ENCODE measurements at regions not wholly inside any gene's neighbourhood (a gene's known extent, or its start where the extent isn't known, plus 50 kb on each side); places are given as distances from the start of the nearest gene placed in this dataset.

DNA sequence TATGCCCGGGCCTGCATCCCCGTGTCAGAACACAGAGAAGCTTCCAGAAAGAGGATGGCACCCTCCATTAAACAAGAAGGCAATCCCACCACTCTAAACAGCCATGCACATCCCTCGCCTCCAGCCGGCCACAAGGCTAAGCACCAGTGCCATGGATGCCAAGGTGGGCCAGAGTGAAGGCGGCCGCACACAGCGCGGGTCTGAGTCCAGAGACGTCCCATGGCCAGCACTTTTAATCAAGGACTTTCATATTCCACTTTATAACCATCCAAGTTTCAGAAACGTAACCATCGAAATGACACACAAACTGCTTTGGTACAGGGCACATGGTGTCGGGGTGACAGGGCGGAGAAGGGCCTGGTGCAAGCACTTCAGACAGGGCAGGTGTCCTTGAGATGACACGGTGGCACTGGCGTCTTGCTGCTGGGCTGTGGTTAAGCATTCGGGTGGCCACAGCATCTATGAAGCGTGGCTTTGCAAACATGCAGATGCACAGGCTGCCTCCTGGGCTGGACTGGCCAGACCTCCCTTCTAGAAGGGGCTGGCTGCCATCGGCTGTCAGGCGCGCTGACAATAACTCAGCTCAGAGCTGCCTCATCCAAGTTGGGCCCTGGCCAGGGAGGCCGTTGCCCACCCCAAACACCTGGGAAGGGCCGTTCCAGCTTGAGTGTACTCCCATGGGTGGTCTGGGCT lies 117.2 kb downstream of the RFLNA start:
- no peak for DNase-seq (ENCODE audit: low read depth)

DNA sequence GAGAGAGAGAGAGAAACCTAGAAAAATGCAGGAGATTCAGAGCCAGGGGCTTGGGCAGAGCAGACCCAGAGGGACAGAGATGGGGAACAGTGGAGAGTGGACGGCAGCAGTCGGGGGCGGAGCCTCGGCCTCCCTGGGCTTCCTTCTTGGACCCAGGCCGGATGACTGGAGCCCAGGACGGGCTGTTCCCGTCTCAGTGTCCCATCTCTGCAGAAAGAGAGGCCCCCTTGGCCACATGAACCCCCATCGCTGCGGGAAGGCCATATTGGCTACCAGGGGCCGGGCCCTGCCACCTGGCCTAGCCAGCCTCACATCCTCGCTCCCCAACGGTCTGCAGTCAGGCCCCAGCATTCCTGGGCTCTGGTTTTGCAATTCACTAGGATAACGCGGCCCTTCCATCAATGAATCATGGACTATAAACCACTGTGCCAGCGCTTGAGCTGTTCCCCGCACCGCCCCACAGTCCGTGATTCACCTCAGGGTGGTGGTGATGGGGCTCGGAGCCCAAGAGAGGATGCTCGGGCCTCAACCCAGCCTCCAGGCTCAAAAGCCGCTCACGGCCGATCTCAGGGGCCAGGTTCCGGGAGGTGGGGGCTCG lies 116.5 kb downstream of the RFLNA start:
- peak; percentile 92 for DNase-seq (ENCODE audit: low read depth)

DNA sequence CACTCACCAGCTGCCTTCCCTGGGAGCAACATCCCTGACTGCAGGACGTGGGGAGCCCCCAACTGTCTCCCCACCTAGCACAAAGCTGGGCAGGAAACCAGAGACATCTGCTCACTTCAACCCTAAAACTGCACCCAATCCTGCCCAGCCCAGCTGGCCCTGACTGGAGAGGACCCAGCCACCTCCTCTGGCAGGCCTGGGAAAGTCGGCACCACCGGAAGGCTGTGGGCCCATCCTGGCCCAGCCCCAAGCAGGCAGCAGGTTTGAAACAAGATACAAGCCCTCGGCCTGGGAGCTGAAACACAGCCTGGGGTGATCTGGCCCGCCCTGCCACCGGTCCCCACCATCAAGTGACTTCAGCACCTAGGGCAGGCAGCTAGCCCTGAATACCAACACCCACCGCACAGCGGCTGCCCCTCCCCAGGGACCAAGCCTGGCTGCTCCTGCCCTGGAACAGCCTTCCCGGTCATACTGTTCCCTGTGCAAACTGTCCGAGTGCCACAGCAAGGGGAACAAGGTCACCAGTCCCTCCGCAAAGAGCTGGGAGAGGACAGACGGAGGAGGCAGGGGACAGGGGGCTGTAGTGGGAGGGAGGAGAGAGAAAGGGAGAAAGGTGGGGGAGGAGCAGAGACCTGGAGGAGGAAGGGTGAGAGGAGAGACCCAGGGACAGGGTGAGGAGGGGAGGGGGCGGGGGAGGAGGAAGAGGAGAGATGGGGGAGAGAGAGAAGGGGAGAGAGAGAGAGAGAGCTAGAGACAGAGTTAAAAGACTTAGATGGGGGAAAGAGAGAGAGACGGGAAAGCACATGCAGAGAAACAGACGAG lies 115.7 kb downstream of the RFLNA start:
- no peak for DNase-seq (ENCODE audit: low read depth)

DNA sequence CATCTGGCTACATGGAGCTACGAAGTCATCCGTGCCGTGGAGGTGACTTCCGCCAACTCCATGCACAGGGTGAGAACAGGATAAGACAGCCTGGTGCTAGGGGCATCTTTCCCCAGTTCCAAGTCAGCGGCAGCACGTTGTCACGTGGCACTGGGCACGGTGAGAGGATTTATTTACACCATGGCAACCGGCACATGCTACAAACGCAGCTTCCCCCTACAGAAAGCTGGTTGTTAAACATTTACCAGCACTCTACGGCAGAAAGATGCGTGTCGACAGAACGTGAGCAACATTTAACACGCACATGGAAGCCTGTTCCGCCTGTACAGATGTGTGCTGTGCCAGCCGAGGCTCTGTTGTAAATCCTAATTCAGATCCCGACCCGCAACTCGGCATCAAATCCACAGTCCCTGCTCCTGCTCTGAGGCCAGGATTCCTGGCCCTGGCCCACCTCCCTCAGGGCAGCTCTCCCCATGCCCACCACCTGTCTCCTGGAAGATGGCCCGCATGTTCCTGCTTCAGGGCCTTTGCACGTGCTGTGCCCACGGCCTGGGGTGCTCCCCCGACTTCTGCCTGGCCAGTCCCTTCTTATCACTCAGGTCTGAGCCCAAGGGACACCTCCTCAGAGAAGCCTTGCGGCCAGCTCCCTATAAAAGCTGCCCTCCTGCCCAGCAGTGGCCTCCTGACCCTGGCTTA lies 114.1 kb downstream of the RFLNA start:
- no peak for DNase-seq (ENCODE audit: low read depth)

DNA sequence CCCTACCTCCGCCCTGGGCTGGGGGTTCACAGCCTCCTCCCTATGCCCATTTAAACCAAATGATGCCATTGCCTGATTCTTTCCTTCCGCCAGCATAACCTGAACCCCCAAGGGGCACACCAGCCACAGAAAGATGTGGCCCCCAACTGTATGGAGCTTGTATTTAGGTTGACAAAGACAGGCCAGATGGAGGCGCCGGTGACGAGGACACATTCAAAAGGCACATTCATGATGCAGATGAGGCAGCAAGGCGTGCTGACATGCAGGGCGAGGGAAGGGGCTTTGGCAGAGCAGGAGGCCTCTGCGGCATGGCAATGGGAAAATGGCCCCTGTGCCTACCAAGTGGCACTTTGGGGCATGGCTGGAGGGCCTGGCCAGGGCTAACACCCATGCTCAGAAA lies 112.2 kb downstream of the RFLNA start:
- DNase-seq (ENCODE audit: low read depth) = no peak

DNA sequence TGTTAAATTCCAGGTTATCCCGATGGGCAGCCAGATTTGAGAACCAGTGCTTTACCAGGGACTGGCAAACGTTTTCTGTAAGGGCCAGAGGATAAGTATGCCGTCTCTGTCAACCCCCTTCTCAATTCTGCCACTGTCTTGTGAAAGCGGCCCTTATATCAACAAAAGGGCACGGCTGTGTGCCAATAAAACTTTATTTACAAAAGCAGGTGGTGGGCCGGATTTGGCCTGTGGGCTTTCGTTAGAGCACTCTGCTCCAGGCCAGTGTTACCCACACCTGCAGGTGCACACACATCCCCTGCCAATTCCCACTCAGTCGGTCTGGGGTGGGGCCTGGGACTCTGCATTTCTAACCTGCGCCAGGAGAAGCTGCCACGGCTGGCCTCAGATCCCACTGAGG lies 111.2 kb downstream of the RFLNA start:
- DNase-seq (ENCODE audit: low read depth) = no peak

DNA sequence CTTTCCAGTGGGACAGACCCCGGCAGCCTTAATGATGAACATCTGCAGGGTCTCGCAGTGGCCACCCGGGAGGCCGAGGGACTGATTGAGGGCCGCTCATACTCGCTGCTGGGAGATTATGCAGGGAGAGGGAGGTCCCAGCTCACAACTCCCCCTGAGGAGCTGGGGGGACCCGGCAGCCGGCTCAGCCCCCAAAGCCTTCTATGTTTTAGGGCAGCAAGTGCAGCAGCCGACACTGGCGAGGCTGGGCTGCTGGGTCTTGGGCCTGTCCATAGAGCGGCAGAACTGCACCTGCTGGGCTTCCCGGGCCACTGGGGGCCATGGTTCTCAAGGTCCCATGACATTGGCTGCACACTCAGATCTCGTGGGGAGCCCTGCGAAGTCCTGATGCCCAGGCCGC lies 110.7 kb downstream of the RFLNA start:
- DNase-seq (ENCODE audit: low read depth) = no peak

DNA sequence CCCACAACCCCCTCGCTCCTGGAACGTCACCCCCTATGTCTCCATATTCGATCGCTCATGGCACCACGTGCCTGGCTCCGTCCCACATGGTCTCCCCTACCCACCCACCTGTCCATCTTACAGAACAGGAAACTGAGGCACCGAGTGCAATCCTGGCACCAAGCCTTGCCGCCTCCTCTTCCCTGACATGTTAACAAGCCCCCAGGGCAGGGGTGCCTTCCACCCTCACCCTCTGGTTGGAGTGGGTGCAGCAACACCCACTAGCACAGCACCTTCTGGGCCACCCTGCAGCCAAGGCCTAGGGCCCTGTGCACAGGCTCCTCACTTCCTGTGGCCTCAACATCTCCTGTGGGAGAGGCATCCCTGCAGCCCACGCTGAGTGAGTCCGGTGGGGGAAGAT lies 110.3 kb downstream of the RFLNA start:
- no peak for DNase-seq (ENCODE audit: low read depth)

DNA sequence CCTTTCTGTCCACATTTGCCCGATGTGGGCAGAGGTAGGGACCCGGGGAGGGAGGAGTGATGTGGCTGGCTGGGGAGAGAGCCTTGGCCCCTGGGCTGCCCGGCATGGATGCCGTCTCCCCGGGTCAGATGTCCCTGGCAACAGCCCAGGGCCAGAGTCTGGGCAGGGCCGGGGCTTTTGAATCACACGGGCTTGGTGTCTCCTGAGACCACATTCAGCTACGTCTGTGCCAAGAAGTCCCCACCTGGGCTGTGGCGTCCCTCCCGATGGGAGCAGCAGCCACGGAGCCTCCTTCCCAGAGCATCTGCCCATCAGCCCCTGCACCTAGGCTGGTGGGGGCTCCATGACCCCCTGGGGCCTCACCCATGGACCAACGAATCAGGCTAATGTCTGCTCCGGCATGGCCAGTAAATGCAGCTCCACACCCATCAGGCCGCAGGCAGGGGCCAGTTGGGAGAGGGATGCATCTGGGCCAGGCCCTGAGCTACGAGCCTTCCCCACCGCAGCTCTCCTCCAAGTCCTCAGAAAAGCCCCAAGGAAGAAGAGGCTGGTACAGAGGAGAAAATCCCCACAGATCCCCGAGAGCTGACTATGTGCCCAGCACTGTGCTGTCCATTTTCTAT lies 109.4 kb downstream of the RFLNA start:
- no peak for DNase-seq (ENCODE audit: low read depth)

DNA sequence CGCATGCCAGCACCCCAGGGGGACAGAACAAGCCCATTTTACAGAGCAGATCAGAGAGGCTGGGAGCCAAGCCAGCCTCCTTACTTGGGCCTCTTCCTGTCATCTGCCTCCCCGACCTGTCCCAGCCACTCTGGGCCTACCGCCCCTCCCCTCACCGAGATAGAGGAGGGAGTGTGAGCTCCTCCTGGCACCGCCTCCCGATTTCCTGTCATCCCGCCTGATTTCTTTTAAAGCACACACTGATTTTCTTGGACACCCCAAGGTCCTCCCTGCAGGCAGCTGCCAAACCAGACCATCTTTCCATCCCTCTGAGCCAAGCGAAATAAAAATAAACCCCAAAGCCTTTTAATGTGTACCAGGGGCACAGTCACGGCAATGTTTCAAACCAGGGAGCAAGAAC lies 108.4 kb downstream of the RFLNA start:
- DNase-seq (ENCODE audit: low read depth) = no peak

DNA sequence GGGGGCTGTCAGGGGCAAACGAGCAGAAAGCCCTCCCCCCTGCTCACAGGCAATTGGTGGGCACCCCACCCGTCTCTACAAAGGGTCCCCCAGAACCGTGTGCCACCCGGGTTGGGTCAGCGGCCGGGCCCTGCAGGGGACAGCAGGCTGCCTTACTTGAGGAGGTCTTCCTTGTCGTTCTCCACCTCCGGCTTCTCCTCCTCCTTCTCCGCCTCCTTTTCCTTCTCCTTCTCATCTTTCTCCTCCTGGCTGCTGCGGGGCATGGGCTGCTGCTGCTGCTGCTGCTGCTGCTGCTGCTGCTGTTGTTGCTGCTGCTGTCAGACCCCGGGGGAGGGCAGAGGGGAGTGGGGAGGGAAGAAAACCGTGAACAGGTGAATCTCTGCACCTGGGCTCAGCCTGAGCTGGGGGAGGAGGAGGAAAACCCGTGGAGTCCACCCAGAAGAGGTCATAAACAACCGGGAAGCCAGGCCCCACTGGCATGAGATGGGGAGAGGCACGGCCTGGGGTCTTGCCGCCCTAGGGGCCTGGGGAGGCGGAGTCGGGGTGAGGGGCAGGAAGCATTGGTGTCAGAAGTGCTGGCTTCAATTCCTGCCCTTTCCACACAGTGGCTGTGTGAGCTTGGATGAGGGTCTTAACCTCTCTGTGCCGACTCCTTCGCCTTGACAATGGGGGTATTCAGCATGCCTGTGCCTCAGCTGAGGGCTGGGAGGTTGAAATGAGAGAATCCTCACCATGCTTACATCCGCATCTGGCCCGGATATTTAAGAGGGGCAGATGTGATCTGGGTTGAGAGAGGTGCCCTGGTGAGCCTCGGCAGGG lies 107.6 kb downstream of the RFLNA start:
- no peak for DNase-seq (ENCODE audit: low read depth)

DNA sequence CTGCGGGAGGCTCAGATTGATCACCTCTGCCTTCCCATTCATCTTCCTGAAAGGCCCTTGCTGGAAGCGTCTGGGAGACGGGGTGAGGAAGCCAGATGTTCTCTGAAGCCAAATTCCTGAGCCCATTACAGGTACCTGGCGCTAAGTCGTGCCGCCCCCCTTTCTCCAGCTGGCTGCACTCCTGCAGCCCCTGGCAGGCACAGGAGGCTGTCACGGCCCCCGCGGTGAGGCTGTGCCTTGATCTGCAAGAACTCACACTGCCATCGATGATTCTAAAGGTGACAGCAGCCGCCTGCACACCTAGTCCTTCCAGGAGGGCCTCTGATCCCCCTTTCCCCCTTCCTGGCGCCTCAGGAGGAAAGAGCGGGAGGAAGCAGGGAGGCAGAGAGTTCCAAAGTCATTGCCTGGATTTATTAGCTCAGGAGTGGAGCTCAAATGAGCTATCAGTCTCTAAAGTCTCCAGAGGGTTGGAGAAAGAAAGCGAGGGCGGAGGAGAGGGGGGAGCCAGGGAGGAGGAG lies 106.9 kb downstream of the RFLNA start:
- DNase-seq (ENCODE audit: low read depth) = no peak

DNA sequence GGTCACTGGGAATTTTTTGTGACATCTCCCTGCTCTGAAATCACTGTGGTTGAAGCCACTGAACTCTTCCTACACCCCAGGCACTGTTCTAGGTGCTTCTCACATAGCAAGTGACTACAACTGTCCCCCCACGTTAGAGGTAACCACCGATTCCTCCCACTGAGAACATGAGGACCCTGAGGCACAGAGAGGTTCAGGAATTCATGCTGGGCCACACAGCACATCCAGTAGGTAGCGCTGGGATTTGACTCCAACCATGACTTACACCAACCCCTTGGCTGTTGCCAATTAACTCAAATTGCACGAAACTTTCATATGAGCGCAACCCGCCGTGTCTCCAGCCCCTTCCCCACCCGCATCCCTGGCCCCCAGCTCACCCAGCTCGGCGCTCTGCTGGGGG lies 105.2 kb downstream of the RFLNA start:
- DNase-seq (ENCODE audit: low read depth) = no peak

DNA sequence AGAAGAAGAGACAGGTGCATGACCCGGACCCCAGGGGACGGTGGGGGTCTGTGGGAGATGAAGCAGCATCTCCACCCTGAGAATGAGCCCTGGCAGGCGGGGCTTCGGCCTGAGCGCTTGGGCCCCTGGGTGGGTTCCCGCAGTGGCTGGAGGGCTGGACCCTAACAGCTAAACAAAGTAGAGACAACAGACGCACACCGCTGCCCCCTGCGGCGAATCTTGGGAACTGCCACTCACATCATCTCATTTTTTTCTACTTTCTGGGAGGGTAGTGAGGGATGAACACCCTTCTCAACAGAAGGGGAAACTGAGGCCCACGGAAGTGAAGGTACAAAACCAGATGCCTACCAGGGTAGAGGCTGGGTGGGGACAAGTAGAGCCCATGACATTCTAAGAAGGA lies 104.7 kb downstream of the RFLNA start:
- DNase-seq (ENCODE audit: low read depth) = no peak

DNA sequence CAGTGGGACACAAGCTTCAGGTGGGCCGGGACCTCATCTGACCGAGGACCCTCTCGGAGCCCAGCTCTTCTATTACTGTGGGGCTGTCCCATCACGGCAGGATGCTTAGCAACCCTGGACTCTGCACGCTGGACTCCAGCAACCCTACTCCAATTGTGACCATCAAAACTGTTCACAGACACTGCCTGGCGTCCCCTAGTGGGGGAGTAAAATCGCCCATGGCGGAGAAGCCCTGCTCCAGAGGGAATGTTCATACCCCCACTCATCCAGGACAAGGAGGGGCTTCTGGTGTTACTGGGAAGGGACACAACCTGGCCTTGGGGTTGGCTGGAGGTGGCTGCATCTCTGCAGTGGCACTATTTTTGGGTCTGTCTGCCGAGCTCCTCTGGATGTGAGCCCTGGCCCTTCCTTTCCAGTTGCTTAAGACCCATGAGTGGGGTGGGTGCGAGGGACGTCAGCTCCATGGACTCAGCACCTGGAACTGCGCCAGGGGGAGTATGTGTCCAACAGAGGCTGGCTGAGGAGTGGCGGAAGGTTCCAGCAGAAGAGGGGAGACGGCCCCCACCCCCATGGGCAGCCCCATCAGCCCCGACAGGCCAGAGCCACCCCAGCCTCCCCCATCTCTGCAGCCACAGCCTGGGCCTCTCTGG lies 103.8 kb downstream of the RFLNA start:
- DNase-seq (ENCODE audit: low read depth) = no peak

DNA sequence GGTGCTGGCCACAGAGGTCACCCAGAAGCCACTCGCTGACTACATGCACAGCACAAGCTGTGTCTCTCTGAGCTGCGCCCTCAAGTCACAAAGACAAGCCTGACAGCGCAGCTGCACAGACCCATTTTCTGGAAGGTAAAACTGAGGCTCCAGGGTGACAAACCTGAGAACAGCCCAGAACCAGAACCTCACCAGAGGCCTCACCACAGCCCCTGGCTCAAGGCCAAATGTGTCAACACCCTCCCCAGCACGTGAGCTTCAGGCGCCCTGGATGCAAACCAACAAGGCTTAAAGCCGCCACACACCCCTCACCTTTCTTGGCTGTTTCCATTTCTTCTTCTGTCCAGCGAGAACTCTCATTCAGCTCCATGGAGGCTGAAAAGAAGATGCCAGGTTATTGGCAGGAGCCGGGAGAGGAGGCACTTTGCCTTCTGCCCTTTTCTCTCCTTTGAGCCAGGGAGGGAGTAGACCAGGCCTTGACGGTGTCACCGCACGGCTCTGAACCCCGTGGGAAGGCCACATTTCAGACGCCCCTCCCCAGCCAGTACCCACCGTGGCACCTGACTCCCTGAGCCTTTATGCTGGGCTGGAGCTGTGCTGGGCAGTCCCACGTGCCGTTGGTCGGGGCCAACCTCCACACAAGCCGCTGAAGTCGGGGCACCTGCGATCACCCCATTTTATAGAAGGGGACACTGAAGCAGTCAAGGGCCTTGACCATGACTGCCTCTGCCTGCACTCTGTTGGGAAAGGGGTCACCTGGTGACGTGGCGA lies 103.1 kb downstream of the RFLNA start:
- DNase-seq (ENCODE audit: low read depth) = no peak

DNA sequence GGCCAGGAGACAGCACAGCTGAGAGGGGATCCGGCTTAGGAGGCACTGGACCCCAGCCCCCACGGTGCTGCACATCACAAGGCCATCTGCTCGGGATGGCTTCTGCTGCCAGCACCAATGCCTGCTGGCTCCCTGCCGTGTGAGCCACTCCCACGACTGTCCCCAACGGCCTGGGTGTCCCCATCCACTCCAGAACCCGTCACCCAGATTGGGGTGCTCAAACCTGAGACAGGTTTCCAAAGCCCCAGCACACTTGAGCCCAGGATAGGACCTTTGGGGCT lies 102.4 kb downstream of the RFLNA start:
- DNase-seq (ENCODE audit: low read depth) = no peak

DNA sequence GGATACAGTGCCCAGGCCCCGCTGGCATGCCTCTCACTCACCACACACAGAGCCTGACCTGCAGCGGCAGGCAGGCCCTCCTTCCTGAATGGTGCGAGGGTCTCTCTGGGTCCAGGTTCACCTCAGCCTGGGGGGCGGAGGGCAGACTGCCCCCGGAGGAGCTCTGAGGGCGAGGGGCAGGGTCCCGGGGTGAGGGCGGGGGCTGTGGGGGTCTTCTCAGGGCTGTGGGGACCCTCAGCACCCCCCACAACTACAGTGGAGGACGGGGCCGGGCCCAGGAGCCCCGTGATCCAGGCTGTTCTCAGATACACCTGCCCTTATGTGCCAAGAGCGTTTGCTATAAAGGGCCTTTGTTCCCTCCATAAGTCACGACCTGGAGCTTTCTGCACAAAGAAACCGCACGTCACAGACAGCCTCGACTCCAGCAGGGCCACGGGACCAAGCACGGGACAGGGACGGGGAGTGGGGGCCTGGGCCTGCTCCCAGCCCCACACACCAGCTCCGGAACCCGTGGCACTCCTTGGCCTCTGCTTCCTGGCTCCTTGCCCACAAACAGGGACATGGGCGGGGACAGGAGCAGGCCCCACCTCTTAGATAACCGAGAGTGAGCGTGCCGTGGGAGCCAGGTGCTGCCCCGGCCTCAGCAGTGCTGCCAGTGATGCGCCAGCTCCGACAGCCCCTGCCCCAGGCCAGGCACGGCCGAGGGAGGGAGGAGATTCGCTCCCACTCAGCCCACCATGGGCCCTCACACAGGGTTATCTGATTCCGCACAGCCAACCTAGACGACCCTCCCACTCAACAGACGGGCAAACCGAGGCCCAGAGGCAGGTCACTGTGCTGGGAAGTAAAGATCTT lies 101.9 kb downstream of the RFLNA start:
- no peak for DNase-seq (ENCODE audit: low read depth)

DNA sequence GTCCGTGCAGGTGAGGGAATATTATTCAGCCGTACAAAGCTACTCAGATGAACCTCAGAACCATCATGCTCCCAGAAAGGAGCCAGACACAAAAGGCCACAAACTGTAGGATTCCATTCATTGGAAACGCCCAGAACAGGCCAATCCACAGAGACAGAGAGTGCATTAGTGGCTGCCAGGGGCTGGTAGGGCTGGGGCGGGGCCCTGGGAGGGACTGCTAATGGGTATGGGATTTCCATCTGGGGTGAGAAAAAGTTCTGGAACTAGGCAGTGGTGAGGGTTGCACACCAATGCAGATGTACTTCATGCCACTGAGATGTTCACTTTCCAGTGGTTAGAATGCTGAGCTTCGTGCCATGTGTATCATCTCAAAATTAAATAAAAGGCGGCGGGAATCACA lies 101.1 kb downstream of the RFLNA start:
- DNase-seq (ENCODE audit: low read depth) = no peak

Measured in iris pigment epithelial cell (primary cell).